GM23338 (cell line): ENCODE measurements at regions not wholly inside any gene's neighbourhood (a gene's known extent, or its start where the extent isn't known, plus 50 kb on each side); places are given as distances from the start of the nearest gene placed in this dataset.

Source experiments
- ATAC-seq: fragments of 200-7000 bp; cut with Tn5 transposase; 3 replicates; pipeline ENCODE4 v1.9.1; 2020
- DNase-seq: peaks from one replicate; pipeline ENCODE4 v3.0.0-alpha.2; 2015; ENCODE audit warnings: low spot score
- H2AFZ ChIP-seq: fragments of 200-600 bp; sonication (generic); 2 replicates; pipeline ENCODE4 v1.8.0; 2016; ENCODE audit warnings: antibody characterized with exemption, mild to moderate bottlenecking, moderate library complexity
- H3F3A ChIP-seq: fragments of 200-600 bp; sonication (generic); replicated peaks from 2 replicates; pipeline ENCODE4 v1.8.0; 2017; ENCODE audit warnings: antibody characterized with exemption, mixed run types, low read depth
- H3K27ac ChIP-seq: fragments of 200-600 bp; sonication (generic); 2 replicates; pipeline ENCODE4 v1.6.1; 2016; ENCODE audit warnings: low read depth
- H3K27me3 ChIP-seq: fragments of 200-600 bp; sonication (generic); 2 replicates; pipeline ENCODE4 v1.8.0; 2016; ENCODE audit warnings: mild to moderate bottlenecking, mixed run types, moderate library complexity; ENCODE audit not compliant: insufficient read depth
- H3K36me3 ChIP-seq: fragments of 200-600 bp; sonication (generic); 2 replicates; pipeline ENCODE4 v1.8.0; 2016; ENCODE audit warnings: mild to moderate bottlenecking; ENCODE audit not compliant: insufficient read depth
- H3K4me1 ChIP-seq: fragments of 200-600 bp; sonication (generic); 2 replicates; pipeline ENCODE4 v1.8.0; 2016; ENCODE audit warnings: mild to moderate bottlenecking, moderate library complexity; ENCODE audit not compliant: insufficient read depth
- H3K4me2 ChIP-seq: fragments of 200-600 bp; sonication (generic); 2 replicates; pipeline ENCODE4 v1.7.1; 2017; ENCODE audit warnings: mixed run types
- H3K4me3 ChIP-seq: fragments of 200-600 bp; sonication (generic); 2 replicates; pipeline ENCODE4 v1.6.1; 2016; ENCODE audit warnings: mixed run types
- H3K79me2 ChIP-seq: fragments of 200-600 bp; sonication (generic); replicated peaks from 2 replicates; pipeline ENCODE4 v1.8.0; 2017; ENCODE audit warnings: mild to moderate bottlenecking; ENCODE audit not compliant: insufficient read depth
- H3K9me2 ChIP-seq: fragments of 200-600 bp; sonication (generic); 2 replicates; pipeline ENCODE4 v1.8.0; 2017; ENCODE audit not compliant: insufficient read depth
- H4K20me1 ChIP-seq: fragments of 200-600 bp; sonication (generic); replicated peaks from 2 replicates; pipeline ENCODE4 v1.8.0; 2017; ENCODE audit warnings: mild to moderate bottlenecking; ENCODE audit not compliant: insufficient read depth
- H3K27ac Mint-ChIP-seq: 2 replicates; pipeline ENCODE4 v1.8.0; 2020; ENCODE audit warnings: inconsistent platforms, mild to moderate bottlenecking, moderate library complexity, mixed read lengths
- H3K27me3 Mint-ChIP-seq: 3 replicates; pipeline ENCODE4 v1.8.0; 2022; ENCODE audit warnings: low read depth, mild to moderate bottlenecking, moderate library complexity, mixed read lengths, inconsistent platforms; ENCODE audit not compliant: insufficient read depth, poor library complexity
- H3K36me3 Mint-ChIP-seq: 3 replicates; pipeline ENCODE4 v1.8.0; 2021; ENCODE audit warnings: low read depth, mild to moderate bottlenecking, inconsistent platforms, moderate library complexity, mixed read lengths
- H3K4me1 Mint-ChIP-seq: 3 replicates; pipeline ENCODE4 v1.8.0; 2020; ENCODE audit warnings: mild to moderate bottlenecking, inconsistent platforms, mixed read lengths
- H3K4me3 Mint-ChIP-seq: 3 replicates; pipeline ENCODE4 v1.8.0; 2021; ENCODE audit warnings: moderate library complexity, mild to moderate bottlenecking, inconsistent platforms, mixed read lengths
- H3K9me3 Mint-ChIP-seq: 3 replicates; pipeline ENCODE4 v1.8.0; 2020; ENCODE audit warnings: moderate library complexity, mild to moderate bottlenecking, inconsistent platforms, mixed read lengths
- CREB1 ChIP-seq: fragments of 250-450 bp; sonication (Bioruptor Pico); IDR thresholded peaks from 2 replicates; pipeline ENCODE4 v1.5.0; 2020; ENCODE audit warnings: low read depth, mild to moderate bottlenecking, moderate library complexity
- CTCF ChIP-seq, 2 experiments: fragments of 200-600 bp in 1 of 2; sonication (generic) in 1 of 2; conservative IDR thresholded peaks; 2 replicates each; pipeline versions ENCODE4 v1.5.1 to v1.6.1; 2016 to 2017; ENCODE audit warnings: antibody characterized with exemption in 2 of 2, low read depth in 2 of 2, mild to moderate bottlenecking in 2 of 2, moderate library complexity in 1 of 2
- ETS1 ChIP-seq: IDR thresholded peaks from 2 replicates; pipeline ENCODE4 v1.6.1; 2016; ENCODE audit warnings: antibody characterized with exemption
- EZH2 ChIP-seq: fragments of 200-600 bp; sonication (generic); IDR thresholded peaks from one replicate; pipeline ENCODE4 v1.8.0; 2017; ENCODE audit warnings: antibody characterized with exemption, mild to moderate bottlenecking, low read depth; ENCODE audit not compliant: unreplicated experiment
- EZH2phosphoT487 ChIP-seq: fragments of 200-600 bp; sonication (generic); IDR thresholded peaks from one replicate; pipeline ENCODE4 v1.8.1; 2018; ENCODE audit warnings: antibody characterized with exemption; ENCODE audit not compliant: unreplicated experiment
- JUNB ChIP-seq: IDR thresholded peaks from one replicate; pipeline ENCODE4 v1.6.1; 2016; ENCODE audit warnings: antibody characterized with exemption; ENCODE audit not compliant: unreplicated experiment
- NANOG ChIP-seq: IDR thresholded peaks from 2 replicates; pipeline ENCODE4 v1.6.1; 2016; ENCODE audit warnings: antibody characterized with exemption, borderline replicate concordance
- POLR2AphosphoS5 ChIP-seq: IDR thresholded peaks from 2 replicates; pipeline ENCODE4 v1.6.1; 2016; ENCODE audit warnings: antibody characterized with exemption, low read depth
- REST ChIP-seq: IDR thresholded peaks from one replicate; pipeline ENCODE4 v1.6.1; 2018; ENCODE audit warnings: antibody characterized with exemption; ENCODE audit not compliant: unreplicated experiment
- STAT1 ChIP-seq: IDR thresholded peaks from one replicate; pipeline ENCODE4 v1.6.1; 2016; ENCODE audit warnings: antibody characterized with exemption; ENCODE audit not compliant: unreplicated experiment
- ZNF114 ChIP-seq: fragments of 250-450 bp; sonication (Bioruptor Pico); IDR thresholded peaks from 2 replicates; pipeline ENCODE4 v1.5.0; 2020; ENCODE audit warnings: mild to moderate bottlenecking, moderate library complexity
- ZNF331 ChIP-seq: fragments of 250-450 bp; sonication (Bioruptor Pico); IDR thresholded peaks from 2 replicates; pipeline ENCODE4 v1.5.0; 2020; ENCODE audit warnings: low read depth, mild to moderate bottlenecking, moderate library complexity
- ZNF462 ChIP-seq: fragments of 250-450 bp; sonication (Bioruptor Pico); IDR thresholded peaks from 2 replicates; pipeline ENCODE4 v1.5.0; 2020; ENCODE audit warnings: mild to moderate bottlenecking, moderate library complexity

GRCh38 chr6:19632786-19633185 lies 204.4 kb upstream of the ID4 start:
- Histone ChIP-seq H3K4me2 (no peak overlapping the region), H3K36me3 (no peaks in the 10 kb centered on the region), H2AFZ (no peak overlapping the region), H3K9me2 (peaks cover 6% of the 10 kb centered on the region), H4K20me1 (no peaks in the 10 kb centered on the region), H3K27me3 (no peaks in the 10 kb centered on the region), H3K4me1 (no peaks in the 10 kb centered on the region), H3F3A (no peaks in the 10 kb centered on the region), H3K4me3 (no peak overlapping the region), H3K79me2 (no peaks in the 10 kb centered on the region), H3K27ac (no peak overlapping the region)
- no peak overlapping the region for H3K27ac Mint-ChIP-seq
- no peaks in the 10 kb centered on the region for H3K36me3 Mint-ChIP-seq
- no peak for ATAC-seq
- H3K4me1 Mint-ChIP-seq, result no peaks in the 10 kb centered on the region
- TF ChIP-seq STAT1 (no peak), ETS1 (no peak), POLR2AphosphoS5 (no peak), EZH2phosphoT487 (no peak), JUNB (no peak), ZNF462 (no peak), REST (no peak), EZH2 (no peak), CREB1 (no peak), CTCF (conservative IDR thresholded peaks at IDR 0.05; ENCODE audit: low read depth in 2 of 2) (no peak), ZNF331 (CRISPR knock-in tag) (no peak), NANOG (no peak), ZNF114 (no peak)
- H3K27me3 Mint-ChIP-seq, result no peaks in the 10 kb centered on the region
- no peak overlapping the region for H3K4me3 Mint-ChIP-seq
- no peak for DNase-seq
- no peaks in the 10 kb centered on the region for H3K9me3 Mint-ChIP-seq
